ENCODE measurements at regions not wholly inside any gene's neighbourhood (a gene's known extent, or its start where the extent isn't known, plus 50 kb on each side); places are given as distances from the start of the nearest gene placed in this dataset.

DNA sequence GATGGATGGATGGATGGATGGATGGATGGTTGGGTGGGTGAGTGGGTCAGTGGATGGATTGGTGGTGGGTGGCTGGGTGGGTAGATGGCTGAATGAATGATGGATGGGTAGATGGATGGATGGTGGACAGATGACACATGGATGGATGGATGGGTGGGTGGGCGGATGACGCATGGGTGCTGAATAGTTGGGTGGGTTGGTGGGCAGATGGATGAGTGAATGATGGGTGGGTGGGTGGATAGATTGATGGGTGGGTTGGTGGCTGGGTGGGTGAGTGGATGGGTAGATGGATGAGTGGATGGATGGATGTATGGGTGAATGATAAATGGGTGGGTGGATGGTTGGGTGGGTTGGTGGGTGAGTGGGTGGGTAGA lies 69.9 kb upstream of the NKX1-1 start:
- DNase-seq (ENCODE audit: low read depth): no peak

- no peak for DNase-seq (ENCODE audit: low read depth)
These were observed 69.3 kb upstream of the NKX1-1 start for GRCh38 chr4:1475277-1476139.

GRCh38 chr4:1474126-1475090 lies 68.2 kb upstream of the NKX1-1 start:
- no peak for DNase-seq (ENCODE audit: low read depth)

DNA sequence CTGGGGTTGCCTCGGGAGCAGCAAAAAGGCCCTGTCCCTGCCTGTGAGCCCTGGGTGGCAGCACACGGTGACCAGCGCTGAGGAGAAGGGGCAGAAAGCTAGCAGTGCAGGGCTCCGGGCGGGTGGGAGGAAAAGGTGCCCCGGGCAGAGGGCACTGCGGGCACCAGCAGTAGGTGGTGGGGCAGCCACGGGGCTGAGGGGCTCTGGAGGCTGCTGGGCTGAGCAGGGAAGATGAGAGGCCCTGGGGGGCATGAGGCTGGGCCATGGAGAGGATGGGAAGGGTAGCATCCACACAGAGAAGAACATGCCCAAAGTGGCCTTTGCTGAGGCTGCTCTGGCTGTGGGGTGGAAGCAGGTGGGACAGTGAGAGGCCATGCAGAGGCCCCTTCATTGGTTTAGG lies 67.5 kb upstream of the NKX1-1 start:
- no peak for DNase-seq (ENCODE audit: low read depth)

DNA sequence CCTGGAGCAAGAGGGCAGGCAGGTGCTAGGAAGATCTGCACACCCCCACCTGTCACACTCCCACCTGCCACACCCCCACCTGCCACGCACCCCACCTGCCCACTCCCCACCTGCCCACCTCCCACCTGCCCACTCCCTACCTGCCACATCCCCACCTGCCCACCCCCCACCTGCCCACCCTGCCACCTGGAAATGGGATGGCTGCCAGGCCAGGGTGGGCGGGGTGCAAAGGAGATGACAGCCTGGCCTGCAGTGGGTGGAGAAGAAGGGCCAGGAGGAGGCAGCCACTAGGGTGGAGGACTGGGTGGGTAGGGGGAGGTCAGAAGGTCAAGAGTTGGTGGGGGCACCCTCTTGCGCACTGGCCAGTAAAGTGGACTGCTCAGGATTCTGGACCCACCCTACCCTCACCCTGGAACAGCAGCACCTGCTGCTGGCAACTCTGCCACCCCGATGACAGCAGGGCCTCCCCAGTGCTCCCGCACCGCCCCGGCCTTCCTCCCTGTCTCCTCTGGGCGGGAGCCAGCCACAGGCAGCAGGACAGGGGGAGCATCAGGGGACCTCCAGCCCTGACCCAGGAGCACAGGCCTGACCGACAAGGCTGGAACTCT lies 66.8 kb upstream of the NKX1-1 start:
- no peak for DNase-seq (ENCODE audit: low read depth)

DNA sequence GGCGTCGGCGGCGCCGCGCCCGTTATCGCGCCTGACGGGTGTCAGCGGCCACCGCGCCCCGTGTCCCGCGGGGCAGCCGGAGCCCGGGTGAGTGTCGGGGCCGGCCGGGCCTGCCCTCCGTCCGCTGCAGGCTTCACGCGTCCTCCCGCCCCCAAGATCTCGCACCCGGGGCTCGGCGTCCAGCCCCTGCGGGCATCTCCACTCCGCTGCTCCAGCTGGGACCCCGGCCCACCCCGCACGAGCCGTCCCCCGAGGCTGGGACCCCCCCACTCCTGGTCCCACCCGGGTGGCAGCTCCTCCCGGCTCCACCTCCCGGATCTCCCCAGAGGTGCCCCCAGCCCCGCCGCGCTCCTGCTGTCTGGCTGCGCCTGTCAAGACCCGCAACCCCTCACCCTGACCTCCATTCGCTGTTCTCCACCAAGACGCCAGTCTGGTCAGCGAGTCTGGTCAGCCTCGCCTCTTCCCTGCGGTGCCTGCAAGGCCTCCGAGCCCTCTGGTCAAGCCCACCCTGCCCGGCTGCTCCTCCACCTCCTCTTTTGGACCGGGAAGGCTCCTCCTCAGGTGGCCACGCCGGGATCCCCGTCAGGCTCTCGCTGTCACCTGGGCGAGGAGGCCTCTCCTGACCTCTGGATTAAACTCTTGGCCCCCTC lies 66.0 kb upstream of the NKX1-1 start:
- DNase-seq (ENCODE audit: low read depth): no peak

GRCh38 chr4:1471443-1472147 lies 65.4 kb upstream of the NKX1-1 start:
- DNase-seq (ENCODE audit: low read depth): no peak

DNA sequence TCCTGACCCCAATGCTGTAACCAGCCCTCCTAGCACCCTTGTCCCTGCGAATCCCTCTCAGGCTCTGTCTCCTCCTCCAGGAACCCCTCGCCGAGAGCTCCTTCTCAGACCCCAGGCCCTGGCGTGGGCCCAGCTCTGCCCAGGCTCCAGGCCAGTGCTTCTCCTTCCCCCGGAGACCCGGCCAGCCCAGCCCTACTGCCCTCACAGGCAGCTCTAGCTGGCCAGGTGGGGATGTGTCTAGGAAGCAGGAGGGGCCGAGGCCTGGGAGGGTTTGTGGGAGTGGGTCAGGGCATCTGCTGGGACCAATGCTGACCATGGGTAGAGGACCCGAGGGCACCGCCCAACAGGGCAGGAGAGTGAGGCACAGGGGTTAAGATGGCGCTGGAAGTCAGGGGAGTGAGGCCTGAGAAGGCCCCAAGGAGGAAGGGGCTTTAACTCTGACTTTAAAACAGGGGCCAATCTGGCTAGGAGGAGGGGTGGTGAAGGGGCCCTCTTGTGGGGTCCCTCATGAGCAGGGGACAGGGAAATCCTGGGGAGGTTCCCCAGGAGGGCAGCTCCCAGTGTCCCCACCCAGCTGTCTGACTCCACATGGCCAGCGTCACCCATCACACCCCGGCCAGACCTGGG lies 64.7 kb upstream of the NKX1-1 start:
- no peak for DNase-seq (ENCODE audit: low read depth)

DNA sequence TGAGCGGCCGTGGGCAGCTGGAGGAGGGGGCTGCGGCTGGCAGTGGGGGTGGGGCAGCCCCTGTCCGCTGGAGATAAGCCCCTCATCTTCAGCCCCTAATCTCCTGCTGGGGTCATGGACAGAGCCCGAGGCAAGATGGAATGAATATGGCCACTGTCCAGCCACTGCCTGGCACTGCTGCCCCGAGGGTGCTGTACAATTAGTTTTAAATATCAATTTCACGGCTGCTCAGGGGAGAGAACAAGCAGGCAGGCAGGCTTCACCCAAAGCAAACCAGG lies 64.1 kb upstream of the NKX1-1 start:
- DNase-seq (ENCODE audit: low read depth): no peak

- no peak for DNase-seq (ENCODE audit: low read depth)
These were observed 63.6 kb upstream of the NKX1-1 start for GRCh38 chr4:1469607-1470392.

DNA sequence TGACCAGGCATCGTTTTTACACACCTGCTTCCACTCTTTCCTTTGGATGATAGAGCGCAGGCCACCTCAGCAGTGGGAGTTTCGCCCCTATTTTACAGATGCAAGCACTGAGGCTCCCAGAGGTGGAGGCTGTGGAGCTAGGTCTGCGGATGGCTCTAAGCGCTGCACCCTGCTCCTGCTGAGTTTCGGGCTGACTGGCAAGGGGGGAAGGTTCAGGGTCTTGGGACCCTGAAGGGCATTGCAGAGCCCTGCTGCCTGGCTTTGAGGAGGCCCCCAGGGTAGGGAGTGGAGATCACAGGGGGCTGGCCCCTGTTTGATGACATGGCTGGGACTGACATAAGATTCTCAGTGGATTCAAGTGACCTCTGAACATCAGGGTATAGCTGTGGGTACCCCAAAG lies 62.8 kb upstream of the NKX1-1 start:
- no peak for DNase-seq (ENCODE audit: low read depth)

DNA sequence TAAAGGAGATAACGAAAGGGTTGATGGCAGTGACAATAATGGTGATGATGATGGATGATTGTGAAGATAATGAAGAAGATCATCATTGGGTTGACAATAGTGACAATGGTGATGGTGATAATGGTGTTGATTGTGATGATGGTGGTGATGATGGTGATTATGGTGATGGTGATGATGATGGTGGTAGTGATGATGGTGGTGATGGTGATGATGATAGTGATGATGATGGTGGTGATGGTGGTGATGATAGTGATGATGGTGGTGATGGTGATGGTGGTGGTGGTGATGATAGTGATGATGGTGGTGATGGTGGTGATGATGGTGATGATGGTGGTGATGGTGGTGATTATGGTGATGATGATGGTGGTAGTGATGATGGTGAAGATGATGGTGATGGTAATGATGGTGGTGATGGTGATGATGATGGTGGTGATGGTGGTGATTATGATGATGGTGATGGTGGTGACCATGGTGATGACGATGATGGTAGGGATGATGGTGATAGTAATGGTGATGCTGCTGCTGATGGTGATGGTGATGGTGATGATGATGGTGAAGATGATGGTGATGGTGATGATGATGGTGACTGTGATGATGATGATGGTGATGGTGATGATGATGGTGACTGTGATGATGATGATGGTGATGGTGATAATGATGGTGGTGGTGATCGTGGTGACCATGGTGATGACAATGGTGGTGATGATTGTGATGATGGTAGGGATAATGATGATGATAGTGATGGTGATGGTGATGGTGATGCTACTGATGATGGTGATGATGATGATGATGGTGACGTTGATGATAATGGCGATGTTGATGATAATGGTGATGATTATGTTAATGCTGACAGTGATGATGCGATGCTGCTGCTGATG lies 61.6 kb upstream of the NKX1-1 start:
- DNase-seq (ENCODE audit: low read depth): no peak

- DNase-seq (ENCODE audit: low read depth): no peak
These were observed 60.6 kb upstream of the NKX1-1 start for GRCh38 chr4:1466863-1467165.

DNA sequence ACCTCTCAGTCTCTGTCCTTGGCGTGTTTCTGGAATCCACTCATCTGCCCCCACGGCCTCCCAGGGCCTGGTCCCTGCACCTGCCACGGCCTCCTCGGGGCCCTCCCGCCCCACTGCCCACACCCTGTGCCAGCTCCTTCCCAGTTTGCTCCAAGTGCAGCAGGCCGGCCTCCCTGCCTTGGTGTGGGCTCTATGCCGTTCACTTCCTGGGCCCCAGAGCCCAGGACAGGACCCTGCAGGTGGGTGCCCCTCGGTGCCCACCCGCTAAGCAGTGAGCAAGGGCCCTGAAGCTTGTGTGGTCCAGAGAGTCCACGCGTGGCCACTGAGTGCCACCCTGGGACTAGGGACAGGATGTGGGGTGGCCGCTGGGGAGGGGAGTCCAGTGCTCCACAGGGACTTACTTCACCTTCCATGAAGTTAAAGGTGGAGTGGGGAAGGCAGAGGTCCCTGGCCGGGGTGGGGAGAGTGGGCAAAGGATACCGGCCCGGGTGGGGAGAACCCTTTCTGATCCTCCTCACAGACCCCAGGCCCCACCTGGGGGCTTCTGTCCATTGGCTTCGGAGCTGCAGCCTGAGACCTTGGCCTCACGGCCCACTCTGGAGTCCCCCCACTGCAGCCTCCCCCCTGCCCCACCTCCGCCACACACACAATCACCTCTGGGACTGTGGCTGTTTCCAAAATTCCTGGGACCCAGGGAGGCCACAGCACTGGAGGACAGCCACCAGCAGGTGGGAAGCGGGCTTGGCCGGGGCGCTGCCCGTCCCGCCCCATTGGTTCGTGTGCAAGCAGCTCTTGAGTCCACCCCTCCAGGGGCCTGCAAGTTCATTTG lies 60.0 kb upstream of the NKX1-1 start:
- no peak for DNase-seq (ENCODE audit: low read depth)

DNA sequence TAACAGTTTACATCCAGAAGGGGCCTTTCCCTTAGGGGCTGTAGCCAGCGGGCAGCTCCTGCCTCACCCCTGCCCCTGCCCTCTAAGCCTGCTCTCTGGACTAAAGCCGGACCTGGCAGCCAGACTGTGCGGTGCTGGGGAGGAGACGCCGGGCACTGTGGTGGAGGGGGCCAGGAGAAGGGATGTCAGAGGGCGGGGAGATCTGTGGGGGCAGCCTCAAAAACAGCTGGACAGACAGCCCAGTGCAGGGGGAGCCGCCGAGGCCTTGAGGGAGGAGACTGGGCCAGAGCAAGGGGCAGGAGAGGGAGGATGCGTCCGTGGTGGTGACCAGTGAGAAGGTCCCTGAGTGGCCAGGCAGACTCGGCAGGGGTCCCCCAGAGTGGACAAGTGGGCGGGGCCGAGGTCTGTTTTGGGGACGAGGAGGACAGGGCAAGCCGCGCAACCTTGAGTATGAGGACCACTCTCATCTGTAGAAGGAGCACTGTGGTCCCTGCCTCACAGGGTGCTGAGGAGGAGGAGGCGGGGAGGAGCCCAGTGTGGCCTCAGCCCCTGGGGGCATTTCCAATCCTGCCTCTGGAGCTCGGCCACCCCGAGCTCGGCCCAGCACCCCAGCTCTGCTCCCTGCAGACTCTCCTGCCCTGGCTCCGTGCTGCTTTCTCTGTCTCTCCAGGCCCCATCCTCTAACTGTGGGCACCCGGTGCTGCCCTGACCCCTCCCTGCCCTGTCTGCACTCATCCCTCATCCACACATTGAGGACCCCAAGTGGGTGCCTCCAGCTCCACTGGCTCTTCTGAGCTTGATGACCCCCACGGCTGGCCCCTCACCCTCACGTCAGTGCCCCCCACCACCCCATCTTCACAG lies 59.2 kb upstream of the NKX1-1 start:
- DNase-seq (ENCODE audit: low read depth): no peak

DNA sequence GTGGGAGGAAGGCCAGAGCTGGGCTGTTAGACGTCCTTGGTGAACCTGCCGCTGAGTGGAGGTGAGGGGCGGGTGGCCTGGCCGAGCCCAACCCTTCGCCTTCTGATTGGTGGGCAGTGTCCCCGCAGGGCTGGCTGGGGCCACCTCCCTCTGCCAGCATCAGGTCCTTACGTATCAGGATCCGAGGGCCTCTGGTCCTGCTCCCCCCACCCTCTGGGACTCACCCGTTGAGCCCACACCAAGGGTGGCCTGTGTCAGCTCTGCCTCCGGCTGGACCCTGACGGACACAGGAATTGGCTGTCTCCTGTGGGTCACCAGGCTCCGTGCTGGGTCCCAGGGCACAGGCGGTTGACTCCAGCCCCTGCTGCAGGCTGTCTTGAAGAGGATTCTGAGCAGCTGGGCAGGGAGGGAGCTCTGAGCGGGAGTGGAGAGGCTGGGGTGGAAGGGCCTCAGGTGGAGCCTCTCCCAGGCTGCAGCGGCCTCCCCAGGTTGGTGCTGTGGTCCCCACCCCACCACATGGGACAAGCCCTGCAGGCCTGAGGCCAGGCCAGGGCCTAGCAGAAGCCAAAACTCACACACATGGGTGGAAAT lies 58.4 kb upstream of the NKX1-1 start:
- no peak for DNase-seq (ENCODE audit: low read depth)

- no peak for DNase-seq (ENCODE audit: low read depth)
These were observed 57.8 kb upstream of the NKX1-1 start for GRCh38 chr4:1463927-1464540.
